ENCODE measurements at regions not wholly inside any gene's neighbourhood (a gene's known extent, or its start where the extent isn't known, plus 50 kb on each side); places are given as distances from the start of the nearest gene placed in this dataset.

DNA sequence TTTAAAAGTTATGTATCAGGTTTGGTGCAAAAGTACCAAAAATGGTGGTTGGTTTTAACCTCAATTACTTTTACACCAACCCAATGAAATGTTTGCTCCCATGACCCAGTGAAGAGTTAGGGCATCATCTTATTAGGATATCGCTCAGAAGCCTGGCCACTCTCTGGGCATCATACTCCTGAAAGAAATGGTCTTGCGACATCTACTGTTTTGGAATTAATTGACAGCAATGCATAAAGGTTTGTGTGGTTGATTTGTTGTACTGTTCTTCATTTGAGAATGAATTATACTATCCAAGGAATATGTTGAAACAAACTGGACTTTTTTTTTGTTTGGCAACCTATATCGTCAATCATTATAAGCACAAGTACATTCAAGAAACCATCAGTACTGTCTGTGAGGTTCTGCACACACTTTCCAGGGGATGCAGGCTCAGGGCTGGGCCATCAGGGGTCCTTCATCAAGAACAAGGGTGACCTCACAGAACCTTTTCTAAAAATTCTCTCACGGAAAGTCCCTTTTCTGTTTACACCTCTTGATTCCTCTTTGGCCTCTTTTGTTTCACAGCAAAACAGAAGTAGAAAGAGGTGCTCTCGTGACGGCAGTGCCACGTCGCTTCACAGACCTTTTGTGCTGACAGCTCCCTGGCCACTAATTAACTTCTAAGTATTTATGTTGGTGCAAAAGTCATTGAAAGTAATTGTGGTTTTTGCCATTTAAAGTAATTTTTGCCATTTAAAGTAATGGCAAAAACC lies 117.2 kb upstream of the KLF6 start:
- TF ChIP-seq, protein P1, sequence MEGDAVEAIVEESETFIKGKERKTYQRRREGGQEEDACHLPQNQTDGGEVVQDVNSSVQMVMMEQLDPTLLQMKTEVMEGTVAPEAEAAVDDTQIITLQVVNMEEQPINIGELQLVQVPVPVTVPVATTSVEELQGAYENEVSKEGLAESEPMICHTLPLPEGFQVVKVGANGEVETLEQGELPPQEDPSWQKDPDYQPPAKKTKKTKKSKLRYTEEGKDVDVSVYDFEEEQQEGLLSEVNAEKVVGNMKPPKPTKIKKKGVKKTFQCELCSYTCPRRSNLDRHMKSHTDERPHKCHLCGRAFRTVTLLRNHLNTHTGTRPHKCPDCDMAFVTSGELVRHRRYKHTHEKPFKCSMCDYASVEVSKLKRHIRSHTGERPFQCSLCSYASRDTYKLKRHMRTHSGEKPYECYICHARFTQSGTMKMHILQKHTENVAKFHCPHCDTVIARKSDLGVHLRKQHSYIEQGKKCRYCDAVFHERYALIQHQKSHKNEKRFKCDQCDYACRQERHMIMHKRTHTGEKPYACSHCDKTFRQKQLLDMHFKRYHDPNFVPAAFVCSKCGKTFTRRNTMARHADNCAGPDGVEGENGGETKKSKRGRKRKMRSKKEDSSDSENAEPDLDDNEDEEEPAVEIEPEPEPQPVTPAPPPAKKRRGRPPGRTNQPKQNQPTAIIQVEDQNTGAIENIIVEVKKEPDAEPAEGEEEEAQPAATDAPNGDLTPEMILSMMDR (IDR thresholded peaks at IDR 0.05; ENCODE audit: insufficient read depth, low read length, severe bottlenecking) = no peak
- H3K36me3 ChIP-seq (ENCODE audit: control insufficient read depth, insufficient read depth, low read length) = no peaks in the 10 kb centered on the region
- H3K4me3 ChIP-seq (ENCODE audit: low read depth, low read length) = no peak overlapping the region
- FAIRE-seq (no peak), DNase-seq (ENCODE audit: low read depth) (no peak)
- no peaks in the 10 kb centered on the region for H3K27me3 ChIP-seq (ENCODE audit: control insufficient read depth, insufficient read depth, low read length)

DNA sequence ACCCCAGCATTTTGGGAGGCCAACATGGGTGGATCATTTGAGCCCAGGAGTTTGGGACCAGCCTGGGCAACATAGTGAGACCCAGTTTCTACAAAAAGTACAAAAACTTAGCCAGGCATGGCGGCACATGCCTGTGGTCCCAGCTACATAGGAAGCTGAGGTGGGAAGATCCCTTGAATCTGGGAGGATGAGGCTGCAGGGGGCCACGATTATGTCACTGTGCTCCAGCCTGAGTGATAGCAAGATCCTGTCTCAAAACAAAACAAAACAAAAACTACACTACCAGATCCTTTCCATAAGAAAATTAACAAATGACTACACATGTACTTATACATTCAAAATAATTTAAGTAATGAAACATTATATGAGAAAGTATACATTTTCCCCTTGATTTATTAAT lies 116.4 kb upstream of the KLF6 start:
- Histone ChIP-seq H3K27me3 (ENCODE audit: control insufficient read depth, insufficient read depth, low read length) (no peaks in the 10 kb centered on the region), H3K4me3 (ENCODE audit: low read depth, low read length) (no peak overlapping the region), H3K36me3 (ENCODE audit: control insufficient read depth, insufficient read depth, low read length) (no peaks in the 10 kb centered on the region)
- TF ChIP-seq, protein P1 (IDR thresholded peaks at IDR 0.05; ENCODE audit: insufficient read depth, low read length, severe bottlenecking) = no peak
- DNase-seq (ENCODE audit: low read depth) = no peak
- FAIRE-seq = no peak

DNA sequence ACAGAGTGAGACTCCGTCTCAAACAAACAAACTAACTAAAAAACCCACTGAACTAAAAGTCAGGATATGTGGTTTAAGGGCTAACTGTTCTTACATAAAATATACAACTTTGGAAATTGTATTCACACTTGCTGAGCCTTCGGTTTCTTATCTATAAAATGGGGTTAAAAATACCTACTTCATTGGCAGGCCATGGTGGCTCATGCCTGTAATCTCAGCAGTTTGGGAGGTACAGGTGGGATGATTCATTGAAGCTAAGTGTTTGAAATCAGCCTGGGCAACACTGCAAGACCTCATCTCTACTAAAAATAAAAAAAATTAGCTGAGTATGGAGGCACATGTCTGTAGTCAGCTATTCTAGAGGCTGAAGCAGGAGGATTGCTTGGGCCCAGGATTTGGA lies 115.4 kb upstream of the KLF6 start:
- DNase-seq (ENCODE audit: low read depth) = no peak
- FAIRE-seq = no peak
- Histone ChIP-seq H3K4me3 (ENCODE audit: low read depth, low read length) (no peak overlapping the region), H3K36me3 (ENCODE audit: control insufficient read depth, insufficient read depth, low read length) (no peaks in the 10 kb centered on the region), H3K27me3 (ENCODE audit: control insufficient read depth, insufficient read depth, low read length) (no peaks in the 10 kb centered on the region)
- TF ChIP-seq, protein P1 (IDR thresholded peaks at IDR 0.05; ENCODE audit: insufficient read depth, low read length, severe bottlenecking) = no peak

DNA sequence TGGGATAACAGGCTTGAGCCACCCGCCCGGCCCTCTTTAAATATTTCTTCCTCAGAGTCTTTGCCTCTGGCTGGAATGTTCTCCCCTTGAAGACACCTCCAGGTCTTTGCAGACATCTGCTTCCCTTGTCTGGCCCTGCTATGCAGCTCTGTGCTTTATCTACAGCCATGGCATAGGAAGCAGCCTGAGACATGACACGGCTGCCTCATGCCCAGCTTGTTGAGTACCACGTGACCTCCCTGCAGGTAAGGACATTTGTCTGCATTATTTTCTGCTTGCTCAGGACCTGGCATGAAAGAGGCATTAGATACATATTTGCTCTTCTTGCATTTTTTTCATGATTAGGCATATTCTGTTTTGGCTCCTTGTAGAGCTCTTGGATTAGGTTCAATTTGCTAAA lies 113.8 kb upstream of the KLF6 start:
- DNase-seq (ENCODE audit: low read depth) (peak; percentile 99), FAIRE-seq (peak; percentile 76)
- no peak overlapping the region for H3K4me3 ChIP-seq (ENCODE audit: low read depth, low read length)
- TF ChIP-seq, protein P1 (IDR thresholded peaks at IDR 0.05; ENCODE audit: insufficient read depth, low read length, severe bottlenecking) = no peak
- no peaks in the 10 kb centered on the region for H3K27me3 ChIP-seq (ENCODE audit: control insufficient read depth, insufficient read depth, low read length)
- H3K36me3 ChIP-seq (ENCODE audit: control insufficient read depth, insufficient read depth, low read length) = no peaks in the 10 kb centered on the region

DNA sequence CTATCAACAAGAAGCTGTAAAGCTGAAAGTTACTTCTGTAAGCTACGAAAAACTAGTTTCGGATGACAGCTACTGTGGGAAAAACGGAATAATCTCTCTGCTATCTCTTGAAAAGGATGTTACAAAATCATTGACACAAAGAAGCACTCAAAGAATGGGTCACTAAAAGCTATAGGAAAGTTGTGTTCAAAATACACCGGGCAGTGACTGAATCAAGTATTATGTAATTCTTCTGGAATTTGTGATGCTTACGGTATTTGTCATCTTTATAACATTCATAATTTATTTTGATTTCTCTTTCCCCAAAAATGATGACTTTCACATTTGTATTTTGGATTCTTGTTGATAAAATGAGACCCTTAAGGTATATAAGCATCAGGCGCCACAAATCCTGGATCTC lies 112.1 kb upstream of the KLF6 start:
- Histone ChIP-seq H3K27me3 (ENCODE audit: control insufficient read depth, insufficient read depth, low read length) (no peaks in the 10 kb centered on the region), H3K4me3 (ENCODE audit: low read depth, low read length) (no peak overlapping the region), H3K36me3 (ENCODE audit: control insufficient read depth, insufficient read depth, low read length) (no peaks in the 10 kb centered on the region)
- FAIRE-seq (no peak), DNase-seq (ENCODE audit: low read depth) (peak; percentile 73)
- TF ChIP-seq, protein P1 (IDR thresholded peaks at IDR 0.05; ENCODE audit: insufficient read depth, low read length, severe bottlenecking) = no peak

DNA sequence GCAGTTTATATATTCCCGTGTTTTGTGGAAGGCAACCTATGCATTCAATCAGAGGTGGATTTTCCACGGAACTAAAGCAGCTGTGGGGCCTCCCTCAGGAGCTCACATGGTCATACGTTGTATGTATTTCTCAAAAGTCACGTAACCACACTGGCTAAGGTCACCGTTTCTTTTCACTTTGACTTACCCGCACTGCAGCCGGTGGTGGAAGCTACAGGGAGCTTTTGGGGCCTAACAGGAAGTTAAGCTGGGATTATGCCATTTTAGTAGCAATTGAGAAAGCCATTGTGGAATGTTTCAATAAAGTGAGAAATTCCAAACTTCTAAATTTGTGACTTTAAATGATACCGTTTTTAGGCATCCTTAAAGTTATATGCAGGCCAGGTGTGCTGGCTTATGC lies 111.2 kb upstream of the KLF6 start:
- DNase-seq (ENCODE audit: low read depth) (no peak), FAIRE-seq (no peak)
- Histone ChIP-seq H3K27me3 (ENCODE audit: control insufficient read depth, insufficient read depth, low read length) (no peaks in the 10 kb centered on the region), H3K4me3 (ENCODE audit: low read depth, low read length) (no peak overlapping the region), H3K36me3 (ENCODE audit: control insufficient read depth, insufficient read depth, low read length) (no peaks in the 10 kb centered on the region)
- TF ChIP-seq, protein P1 (IDR thresholded peaks at IDR 0.05; ENCODE audit: insufficient read depth, low read length, severe bottlenecking) = no peak

Measured in bronchial epithelial cell (primary cell).